ENCODE measurements at regions not wholly inside any gene's neighbourhood (a gene's known extent, or its start where the extent isn't known, plus 50 kb on each side); places are given as distances from the start of the nearest gene placed in this dataset.

GRCh38 chr5:160957312-160957861, 105.4 kb upstream of the ATP10B start:
- TF ChIP-seq CTCF (IDR thresholded peaks at IDR 0.05) (no peak), POLR2A (IDR thresholded peaks at IDR 0.05) (no peak)

Measured in adrenal gland (tissue), 5 donors.